ENCODE measurements at regions not wholly inside any gene's neighbourhood (a gene's known extent, or its start where the extent isn't known, plus 50 kb on each side); places are given as distances from the start of the nearest gene placed in this dataset.

DNA sequence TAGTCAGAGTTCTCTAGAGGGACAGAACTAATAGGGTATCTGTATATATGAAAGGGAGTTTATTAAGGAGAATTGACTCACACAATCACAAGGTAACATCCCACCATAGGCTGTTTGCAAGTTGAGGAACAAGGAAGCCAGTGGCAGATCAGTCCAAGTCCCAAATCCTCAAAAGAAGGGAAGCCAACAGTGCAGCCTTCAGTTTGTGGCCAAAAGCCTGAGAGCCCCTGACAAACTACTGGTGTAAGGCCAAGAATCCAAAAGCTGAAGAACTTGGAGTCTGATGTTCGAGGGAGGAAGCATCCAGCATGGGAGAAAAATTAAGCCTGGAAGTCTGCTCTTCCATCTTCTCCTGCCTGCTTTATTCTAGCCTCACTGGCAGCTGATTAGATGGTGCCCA is 1107.2 kb upstream of the CELF2 start (continued):
- TF ChIP-seq CEBPZ (IDR thresholded peaks at IDR 0.05; ENCODE audit: low read depth, low read length) (no peak), ESRRA (IDR thresholded peaks at IDR 0.05; ENCODE audit: low read length) (no peak), EP300 (IDR thresholded peaks at IDR 0.05; ENCODE audit: borderline replicate concordance in 1 of 2, control insufficient read depth in 1 of 2, low read depth in 2 of 2, low read length in 2 of 2) (no peak), HDGF (IDR thresholded peaks at IDR 0.05) (no peak), RAD51 (IDR thresholded peaks at IDR 0.05) (no peak)

DNA sequence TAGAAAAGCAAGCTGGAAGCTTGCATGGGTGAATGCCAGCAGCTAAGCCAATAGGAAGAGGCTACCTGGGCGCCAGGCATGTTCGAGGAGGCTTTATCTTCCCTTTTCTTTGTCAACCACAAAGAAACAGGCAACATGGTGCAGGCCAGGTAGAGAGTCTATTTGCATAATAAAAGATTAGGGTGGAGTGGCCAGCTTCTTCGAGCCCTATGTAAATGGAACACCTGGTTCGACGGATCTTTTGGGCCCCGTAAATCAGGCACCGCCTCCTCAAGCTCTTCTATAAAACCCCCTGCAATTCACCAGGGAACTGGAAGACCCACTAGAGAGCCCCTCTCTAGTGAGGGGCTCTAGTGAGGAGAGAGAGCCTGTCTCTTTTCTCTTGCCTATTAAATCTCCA is 1106.2 kb upstream of the CELF2 start:
- Histone ChIP-seq H3K4me3 (no peak overlapping the region), H3K4me1 (ENCODE audit: control insufficient read depth, insufficient read depth, low read length) (no peaks in the 10 kb centered on the region), H3K79me2 (ENCODE audit: control insufficient read depth, insufficient read depth, low read length) (no peaks in the 10 kb centered on the region), H3K4me2 (ENCODE audit: control insufficient read depth, insufficient read depth) (no peak overlapping the region), H3K9me3 (replicated peaks; ENCODE audit: control insufficient read depth, insufficient read depth, low read length) (no peaks in the 10 kb centered on the region), H4K20me1 (ENCODE audit: control insufficient read depth, insufficient read depth) (no peaks in the 10 kb centered on the region), H3K9ac (ENCODE audit: control insufficient read depth, insufficient read depth, low read length) (no peak overlapping the region), H3K27me3 (replicated peaks in 1 of 2; ENCODE audit: control insufficient read depth in 2 of 2, insufficient read depth in 2 of 2, low read length in 1 of 2) (no peaks in the 10 kb centered on the region), H3K36me3 (ENCODE audit: control insufficient read depth in 2 of 2, insufficient read depth in 2 of 2, low read length in 1 of 2) (no peaks in the 10 kb centered on the region), H3K27ac (ENCODE audit: control insufficient read depth, insufficient read depth) (no peak overlapping the region), H2AFZ (ENCODE audit: control insufficient read depth, low read depth, low read length) (no peak overlapping the region)
- FAIRE-seq (no peak), ATAC-seq (no peak), DNase-seq (ENCODE audit: low read depth, low spot score) (no peak)
- intact Hi-C loops (cut with micrococcal nuclease; ENCODE audit: unreplicated experiment) (no loop called here), in situ Hi-C loops (cut with MboI) (no loop called here)
- no peak for TF ChIP-seq TARDBP (IDR thresholded peaks at IDR 0.05; ENCODE audit: borderline replicate concordance)
- WGBS (ENCODE audit: insufficient coverage, insufficient replicate concordance, low lambda C conversion rate, missing lambda C conversion rate), result 62% methylated on average over 7 of the region's 7 CpGs
- ChIA-PET RAD21 (ENCODE audit: unreplicated experiment) (no interaction called here), CTCF (no interaction called here), SMC1A (ENCODE audit: uncharacterized antibody, unreplicated experiment) (no interaction called here), POLR2A (no interaction called here)
- no TSS peak for BruUV-seq (replicated peaks)
